ENCODE measurements at regions not wholly inside any gene's neighbourhood (a gene's known extent, or its start where the extent isn't known, plus 50 kb on each side); places are given as distances from the start of the nearest gene placed in this dataset.
"Not testable (repeated sequence)": the region's sequence is repeated elsewhere in the genome, so short reads cannot be mapped to it uniquely, and the experiment has no call there.

DNA sequence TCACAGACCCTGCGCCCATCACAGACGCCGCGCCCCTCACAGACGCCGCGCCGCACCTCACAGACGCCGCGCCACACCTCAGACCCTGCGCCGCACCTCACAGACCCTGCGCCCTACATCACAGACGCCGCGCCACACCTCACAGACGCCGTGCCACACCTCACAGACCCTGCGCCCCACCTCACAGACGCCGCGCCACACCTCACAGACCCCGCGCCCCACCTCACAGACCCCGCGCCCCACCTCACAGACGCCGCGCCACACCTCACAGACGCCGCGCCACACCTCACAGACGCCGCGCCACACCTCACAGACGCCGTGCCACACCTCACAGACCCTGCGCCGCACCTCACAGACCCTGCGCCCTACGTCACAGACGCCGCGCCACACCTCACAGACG lies 657.4 kb downstream of the TRIML1 start:
- H3K27ac ChIP-seq (ENCODE audit: low read depth, low read length, severe bottlenecking); H3K36me3 ChIP-seq (ENCODE audit: control insufficient read depth, insufficient read depth, low read length); H3K4me3 ChIP-seq (ENCODE audit: extremely low read depth, insufficient read depth, low read length, poor library complexity, severe bottlenecking); H3K4me1 ChIP-seq (ENCODE audit: control insufficient read depth, insufficient read depth, low read length, poor library complexity, severe bottlenecking); H3K9me3 ChIP-seq (ENCODE audit: control insufficient read depth, low read length): not testable (repeated sequence)
- 93 to 95% methylated on average over 25 to 42 of the region's 46 CpGs for WGBS, 2 experiments (ENCODE audit: insufficient coverage in 2 of 2)

DNA sequence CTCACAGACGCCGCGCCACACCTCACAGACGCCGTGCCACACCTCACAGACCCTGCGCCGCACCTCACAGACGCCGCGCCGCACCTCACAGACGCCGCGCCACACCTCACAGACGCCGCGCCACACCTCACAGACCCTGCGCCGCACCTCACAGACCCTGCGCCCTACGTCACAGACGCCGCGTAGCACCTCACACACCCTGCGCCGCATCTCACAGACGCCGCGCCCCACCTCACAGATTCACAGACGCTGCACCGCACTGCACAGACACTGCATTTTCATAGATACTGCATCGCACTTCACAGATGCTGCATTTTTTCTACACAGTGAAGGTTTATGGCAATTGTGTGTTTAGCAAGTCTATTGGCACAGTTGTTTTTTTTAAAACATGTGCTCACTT lies 657.8 kb downstream of the TRIML1 start:
- not testable (repeated sequence) for H3K4me3 ChIP-seq (ENCODE audit: extremely low read depth, insufficient read depth, low read length, poor library complexity, severe bottlenecking); H3K27ac ChIP-seq (ENCODE audit: low read depth, low read length, severe bottlenecking); H3K36me3 ChIP-seq (ENCODE audit: control insufficient read depth, insufficient read depth, low read length); H3K9me3 ChIP-seq (ENCODE audit: control insufficient read depth, low read length); H3K4me1 ChIP-seq (ENCODE audit: control insufficient read depth, insufficient read depth, low read length, poor library complexity, severe bottlenecking)
- WGBS, 2 experiments (ENCODE audit: insufficient coverage in 2 of 2): 86 to 98% methylated on average over 8 to 26 of the region's 32 CpGs

DNA sequence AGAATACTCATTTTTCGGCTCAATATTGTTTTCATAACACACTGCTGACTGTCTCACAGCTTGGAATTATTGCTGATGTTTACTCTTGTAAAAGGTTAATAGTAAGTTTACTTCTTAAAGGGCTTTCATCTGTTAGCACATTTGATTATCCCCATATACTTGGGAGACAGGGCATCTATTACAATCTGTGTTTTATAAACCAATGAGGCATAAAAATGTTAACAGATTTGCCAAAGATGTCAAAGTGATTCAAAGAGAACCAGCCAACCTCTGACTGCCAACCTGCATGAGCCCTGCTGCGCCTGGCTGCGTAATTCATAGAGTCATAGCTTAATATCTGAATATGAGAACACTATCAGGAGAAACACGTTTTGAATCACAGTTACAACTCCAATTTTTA lies 665.6 kb downstream of the TRIML1 start:
- 93 to 94% methylated on average over 3 of the region's 4 CpGs for WGBS, 2 experiments (ENCODE audit: insufficient coverage in 2 of 2)
- Histone ChIP-seq H3K27ac (ENCODE audit: low read depth, low read length, severe bottlenecking) (no peak overlapping the region), H3K9me3 (ENCODE audit: control insufficient read depth, low read length) (no peaks in the 10 kb centered on the region), H3K36me3 (ENCODE audit: control insufficient read depth, insufficient read depth, low read length) (no peaks in the 10 kb centered on the region), H3K4me3 (ENCODE audit: extremely low read depth, insufficient read depth, low read length, poor library complexity, severe bottlenecking) (no peak overlapping the region), H3K4me1 (ENCODE audit: control insufficient read depth, insufficient read depth, low read length, poor library complexity, severe bottlenecking) (no peaks in the 10 kb centered on the region)

DNA sequence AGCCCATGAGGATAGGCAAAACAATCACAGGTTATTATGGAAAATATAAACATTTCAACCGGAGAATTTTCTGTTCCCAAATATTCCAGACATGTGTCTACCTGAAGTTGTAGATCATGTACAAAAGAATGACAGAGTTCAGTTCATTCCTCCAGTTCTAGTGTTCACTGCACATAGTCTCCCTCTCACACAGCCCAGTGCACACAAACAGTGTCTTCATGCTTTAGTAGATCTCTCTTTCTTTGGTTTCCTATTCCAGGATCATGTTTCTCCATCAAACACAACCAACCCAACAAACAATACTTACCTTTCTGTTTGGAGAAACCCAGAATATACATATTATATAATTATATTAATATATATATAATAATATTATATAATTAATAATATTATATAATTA lies 671.9 kb downstream of the TRIML1 start:
- Histone ChIP-seq H3K36me3 (ENCODE audit: control insufficient read depth, insufficient read depth, low read length) (no peaks in the 10 kb centered on the region), H3K9me3 (ENCODE audit: control insufficient read depth, low read length) (no peaks in the 10 kb centered on the region), H3K27ac (ENCODE audit: low read depth, low read length, severe bottlenecking) (no peak overlapping the region), H3K4me3 (ENCODE audit: extremely low read depth, insufficient read depth, low read length, poor library complexity, severe bottlenecking) (no peak overlapping the region), H3K4me1 (ENCODE audit: control insufficient read depth, insufficient read depth, low read length, poor library complexity, severe bottlenecking) (no peaks in the 10 kb centered on the region)
- 100% methylated on average over 1 of the region's 1 CpG; no CpG with 5 or more reads in 1 of the 2 experiments for WGBS, 2 experiments (ENCODE audit: insufficient coverage in 2 of 2)

DNA sequence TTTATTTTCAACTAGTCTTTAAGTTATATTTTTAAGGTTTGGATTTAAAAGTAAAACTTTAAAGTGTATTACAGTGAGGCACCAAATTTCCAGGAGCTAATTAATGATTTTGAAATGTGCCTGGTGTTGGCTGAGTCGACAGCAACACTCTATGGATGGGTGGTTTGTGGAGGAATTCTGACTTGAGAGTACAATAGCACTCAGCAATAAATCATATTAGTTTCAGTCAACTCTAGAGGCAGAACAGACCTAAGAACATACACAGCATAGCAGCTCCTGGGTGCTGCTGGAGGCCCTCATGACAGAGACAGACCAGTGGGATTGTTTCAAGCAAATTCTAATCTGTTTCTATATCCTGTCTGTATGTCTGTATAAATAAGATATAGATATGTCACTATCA lies 673.4 kb downstream of the TRIML1 start:
- H3K9me3 ChIP-seq (ENCODE audit: control insufficient read depth, low read length): no peaks in the 10 kb centered on the region
- H3K36me3 ChIP-seq (ENCODE audit: control insufficient read depth, insufficient read depth, low read length): no peaks in the 10 kb centered on the region
- H3K4me3 ChIP-seq (ENCODE audit: extremely low read depth, insufficient read depth, low read length, poor library complexity, severe bottlenecking): no peak overlapping the region
- H3K4me1 ChIP-seq (ENCODE audit: control insufficient read depth, insufficient read depth, low read length, poor library complexity, severe bottlenecking): no peaks in the 10 kb centered on the region
- WGBS, 2 experiments (ENCODE audit: insufficient coverage in 2 of 2): no CpG with 5 or more reads among the region's 1 CpG
- H3K27ac ChIP-seq (ENCODE audit: low read depth, low read length, severe bottlenecking): no peak overlapping the region

DNA sequence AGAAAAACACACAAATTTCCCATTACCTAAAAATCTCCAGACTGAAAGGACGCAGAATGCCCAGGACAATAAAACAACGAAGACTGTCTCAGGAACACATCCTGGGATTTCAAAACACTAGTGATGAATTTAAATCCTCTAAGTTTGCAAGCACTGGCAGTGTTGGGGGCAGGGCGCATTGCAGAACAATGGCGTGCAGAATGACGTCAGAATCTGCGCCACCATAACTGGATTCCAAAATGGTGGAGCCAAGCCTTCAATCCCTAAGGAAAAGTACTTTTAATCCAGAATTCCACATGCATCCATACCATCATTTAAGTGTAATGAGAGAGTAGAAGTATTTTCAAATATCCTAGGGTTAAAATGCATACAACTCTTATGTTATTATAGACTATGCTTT lies 679.1 kb downstream of the TRIML1 start:
- Histone ChIP-seq H3K4me3 (ENCODE audit: extremely low read depth, insufficient read depth, low read length, poor library complexity, severe bottlenecking) (no peak overlapping the region), H3K9me3 (ENCODE audit: control insufficient read depth, low read length) (no peaks in the 10 kb centered on the region), H3K27ac (ENCODE audit: low read depth, low read length, severe bottlenecking) (no peak overlapping the region), H3K4me1 (ENCODE audit: control insufficient read depth, insufficient read depth, low read length, poor library complexity, severe bottlenecking) (peaks cover 4% of the 10 kb centered on the region), H3K36me3 (ENCODE audit: control insufficient read depth, insufficient read depth, low read length) (no peaks in the 10 kb centered on the region)
- WGBS, 2 experiments (ENCODE audit: insufficient coverage in 2 of 2): 94 to 100% methylated on average over 2 to 5 of the region's 6 CpGs

DNA sequence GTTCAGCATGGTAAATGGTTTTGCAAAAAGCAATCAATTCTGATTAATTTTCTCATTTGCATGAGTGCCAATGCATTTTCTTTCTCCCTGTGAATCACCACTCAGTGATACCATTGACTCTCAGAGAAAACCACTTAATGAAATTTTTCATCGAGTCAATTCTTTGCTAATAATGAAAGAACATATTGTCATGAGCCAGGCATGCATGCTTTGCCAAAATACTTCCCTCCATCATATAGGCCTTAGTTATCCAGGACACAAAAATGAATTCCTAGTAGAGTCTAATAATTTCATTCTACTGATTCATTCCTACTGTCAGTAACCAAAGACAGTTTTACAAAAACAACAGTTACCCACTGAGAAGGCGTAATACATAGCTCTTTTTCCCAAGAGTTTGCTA lies 680.0 kb downstream of the TRIML1 start:
- Histone ChIP-seq H3K36me3 (ENCODE audit: control insufficient read depth, insufficient read depth, low read length) (no peaks in the 10 kb centered on the region), H3K4me1 (ENCODE audit: control insufficient read depth, insufficient read depth, low read length, poor library complexity, severe bottlenecking) (peaks cover 4% of the 10 kb centered on the region), H3K9me3 (ENCODE audit: control insufficient read depth, low read length) (no peaks in the 10 kb centered on the region), H3K27ac (ENCODE audit: low read depth, low read length, severe bottlenecking) (no peak overlapping the region), H3K4me3 (ENCODE audit: extremely low read depth, insufficient read depth, low read length, poor library complexity, severe bottlenecking) (no peak overlapping the region)
- 80% methylated on average over 1 of the region's 2 CpGs; no CpG with 5 or more reads in 1 of the 2 experiments for WGBS, 2 experiments (ENCODE audit: insufficient coverage in 2 of 2)

DNA sequence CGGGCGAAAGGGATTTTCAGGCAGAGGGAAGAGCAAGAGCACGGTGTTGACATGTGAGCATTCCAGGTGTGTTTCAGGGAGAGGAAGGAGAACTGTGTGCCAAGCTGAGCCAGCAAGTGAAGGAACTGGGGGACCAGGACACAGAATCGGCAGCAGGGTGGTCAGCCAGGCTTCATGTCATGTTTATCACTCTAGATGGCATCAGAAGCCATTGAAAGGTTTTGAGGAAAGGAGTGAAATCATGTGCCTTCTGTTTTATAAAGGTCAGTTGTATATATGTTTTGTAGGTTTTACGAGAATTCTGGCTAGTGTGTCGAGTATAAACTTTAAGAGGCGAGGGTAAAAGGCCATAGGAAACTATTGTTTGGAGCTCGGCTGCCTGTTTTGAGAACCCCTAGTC lies 682.3 kb downstream of the TRIML1 start:
- no peaks in the 10 kb centered on the region for H3K9me3 ChIP-seq (ENCODE audit: control insufficient read depth, low read length)
- H3K36me3 ChIP-seq (ENCODE audit: control insufficient read depth, insufficient read depth, low read length): no peaks in the 10 kb centered on the region
- 89 to 95% methylated on average over 6 to 7 of the region's 8 CpGs for WGBS, 2 experiments (ENCODE audit: insufficient coverage in 2 of 2)
- H3K4me1 ChIP-seq (ENCODE audit: control insufficient read depth, insufficient read depth, low read length, poor library complexity, severe bottlenecking): peaks cover 4% of the 10 kb centered on the region
- no peak overlapping the region for H3K27ac ChIP-seq (ENCODE audit: low read depth, low read length, severe bottlenecking)
- H3K4me3 ChIP-seq (ENCODE audit: extremely low read depth, insufficient read depth, low read length, poor library complexity, severe bottlenecking): no peak overlapping the region

DNA sequence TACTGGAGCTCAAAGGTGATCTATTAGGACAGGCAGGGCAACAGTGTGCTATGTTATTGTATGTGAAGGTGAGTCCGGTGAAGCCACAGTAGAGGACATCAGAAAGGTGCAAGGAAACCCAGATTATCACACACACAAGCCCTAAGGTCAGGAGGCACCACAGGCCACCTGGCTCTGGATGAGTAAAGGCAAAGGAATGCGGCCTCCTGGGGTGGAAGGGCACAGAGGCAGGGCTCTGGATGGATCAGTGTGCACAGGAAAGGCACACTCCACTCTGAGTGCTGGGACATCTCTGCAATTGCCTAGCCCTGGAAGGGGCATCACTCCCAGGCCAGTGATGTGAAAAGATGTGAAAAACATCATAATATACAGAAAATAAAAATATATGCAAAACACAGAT lies 683.5 kb downstream of the TRIML1 start:
- Histone ChIP-seq H3K36me3 (ENCODE audit: control insufficient read depth, insufficient read depth, low read length) (no peaks in the 10 kb centered on the region), H3K27ac (ENCODE audit: low read depth, low read length, severe bottlenecking) (no peak overlapping the region), H3K4me1 (ENCODE audit: control insufficient read depth, insufficient read depth, low read length, poor library complexity, severe bottlenecking) (peaks cover 4% of the 10 kb centered on the region), H3K4me3 (ENCODE audit: extremely low read depth, insufficient read depth, low read length, poor library complexity, severe bottlenecking) (no peak overlapping the region), H3K9me3 (ENCODE audit: control insufficient read depth, low read length) (no peaks in the 10 kb centered on the region)
- WGBS, 2 experiments (ENCODE audit: insufficient coverage in 2 of 2): 80% methylated on average over 1 of the region's 2 CpGs; no CpG with 5 or more reads in 1 of the 2 experiments

DNA sequence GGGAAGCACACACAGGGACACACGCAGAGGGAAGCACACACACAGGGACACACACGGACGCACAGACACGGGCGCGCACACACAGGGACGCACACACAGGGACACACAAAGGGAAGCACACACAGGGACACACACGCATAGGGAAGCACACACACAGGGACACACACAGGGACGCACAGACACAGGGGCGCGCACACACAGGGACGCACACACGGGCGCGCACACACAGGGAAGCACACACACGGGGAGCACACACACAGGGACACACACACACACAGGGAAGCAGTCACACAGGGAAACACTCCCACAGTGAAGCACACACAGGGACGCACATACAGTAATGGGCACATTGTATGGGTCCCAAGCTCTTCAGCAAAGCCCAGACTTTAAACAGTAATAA lies 685.3 kb downstream of the TRIML1 start:
- H3K27ac ChIP-seq (ENCODE audit: low read depth, low read length, severe bottlenecking): no peak overlapping the region
- peaks cover 4% of the 10 kb centered on the region for H3K4me1 ChIP-seq (ENCODE audit: control insufficient read depth, insufficient read depth, low read length, poor library complexity, severe bottlenecking)
- no peak overlapping the region for H3K4me3 ChIP-seq (ENCODE audit: extremely low read depth, insufficient read depth, low read length, poor library complexity, severe bottlenecking)
- no peaks in the 10 kb centered on the region for H3K36me3 ChIP-seq (ENCODE audit: control insufficient read depth, insufficient read depth, low read length)
- WGBS, 2 experiments (ENCODE audit: insufficient coverage in 2 of 2): 95 to 99% methylated on average over 8 to 13 of the region's 17 CpGs
- H3K9me3 ChIP-seq (ENCODE audit: control insufficient read depth, low read length): no peaks in the 10 kb centered on the region

DNA sequence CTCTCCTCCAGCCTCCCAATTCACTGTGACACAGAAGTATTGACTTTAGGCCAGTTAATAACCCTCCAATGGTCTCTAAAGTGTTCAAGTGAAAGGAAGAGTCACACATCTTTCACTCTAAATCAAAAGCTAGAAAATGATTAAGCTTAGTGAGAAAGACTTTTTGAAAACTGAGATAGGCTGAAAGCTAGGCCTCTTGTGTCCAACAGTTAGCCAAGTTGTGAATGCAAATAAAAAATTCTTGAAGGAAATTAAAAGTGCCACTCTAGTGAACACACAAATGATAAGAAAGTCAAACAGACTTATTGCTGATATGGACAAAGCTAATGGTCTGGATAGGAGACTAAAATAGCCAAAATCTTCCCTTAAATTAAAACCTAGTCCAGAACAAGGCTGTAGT lies 687.2 kb downstream of the TRIML1 start:
- no peaks in the 10 kb centered on the region for H3K9me3 ChIP-seq (ENCODE audit: control insufficient read depth, low read length)
- H3K36me3 ChIP-seq (ENCODE audit: control insufficient read depth, insufficient read depth, low read length): no peaks in the 10 kb centered on the region
- H3K27ac ChIP-seq (ENCODE audit: low read depth, low read length, severe bottlenecking): no peak overlapping the region
- peaks cover 4% of the 10 kb centered on the region for H3K4me1 ChIP-seq (ENCODE audit: control insufficient read depth, insufficient read depth, low read length, poor library complexity, severe bottlenecking)
- no peak overlapping the region for H3K4me3 ChIP-seq (ENCODE audit: extremely low read depth, insufficient read depth, low read length, poor library complexity, severe bottlenecking)

DNA sequence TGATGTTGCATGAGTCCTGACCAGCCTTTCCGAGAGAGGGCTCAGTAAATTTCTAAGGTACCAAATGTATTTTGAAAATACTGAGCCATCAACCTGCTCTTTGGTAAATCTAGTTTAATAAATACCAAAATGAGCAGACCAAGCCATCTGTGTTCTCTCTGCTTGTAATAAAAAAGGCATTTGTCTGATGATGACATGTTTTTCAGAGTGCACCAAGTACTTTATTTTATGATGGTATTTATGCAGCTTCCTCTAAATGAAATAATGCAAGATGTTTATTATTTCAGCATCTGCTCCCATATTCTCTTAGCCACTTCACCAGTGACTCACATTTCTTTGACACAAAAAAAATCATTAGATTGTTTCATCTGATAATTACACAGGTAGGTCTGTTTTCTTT lies 700.5 kb downstream of the TRIML1 start:
- Histone ChIP-seq H3K9me3 (ENCODE audit: control insufficient read depth, low read length) (no peaks in the 10 kb centered on the region), H3K36me3 (ENCODE audit: control insufficient read depth, insufficient read depth, low read length) (no peaks in the 10 kb centered on the region), H3K4me3 (ENCODE audit: extremely low read depth, insufficient read depth, low read length, poor library complexity, severe bottlenecking) (no peak overlapping the region), H3K27ac (ENCODE audit: low read depth, low read length, severe bottlenecking) (no peak overlapping the region), H3K4me1 (ENCODE audit: control insufficient read depth, insufficient read depth, low read length, poor library complexity, severe bottlenecking) (no peaks in the 10 kb centered on the region)
- WGBS, 2 experiments (ENCODE audit: insufficient coverage in 2 of 2): 100% methylated on average over 1 of the region's 1 CpG; no CpG with 5 or more reads in 1 of the 2 experiments
